GM23338 (cell line): ENCODE measurements at regions not wholly inside any gene's neighbourhood (a gene's known extent, or its start where the extent isn't known, plus 50 kb on each side); places are given as distances from the start of the nearest gene placed in this dataset.

ENCODE experiments used
- ATAC-seq: fragments of 200-7000 bp; cut with Tn5 transposase; 3 replicates; pipeline ENCODE4 v1.9.1; 2020
- DNase-seq: peaks from one replicate; pipeline ENCODE4 v3.0.0-alpha.2; 2015; ENCODE audit warnings: low spot score
- H2AFZ ChIP-seq: fragments of 200-600 bp; sonication (generic); 2 replicates; pipeline ENCODE4 v1.8.0; 2016; ENCODE audit warnings: antibody characterized with exemption, mild to moderate bottlenecking, moderate library complexity
- H3F3A ChIP-seq: fragments of 200-600 bp; sonication (generic); replicated peaks from 2 replicates; pipeline ENCODE4 v1.8.0; 2017; ENCODE audit warnings: antibody characterized with exemption, mixed run types, low read depth
- H3K27ac ChIP-seq: fragments of 200-600 bp; sonication (generic); 2 replicates; pipeline ENCODE4 v1.6.1; 2016; ENCODE audit warnings: low read depth
- H3K27me3 ChIP-seq: fragments of 200-600 bp; sonication (generic); 2 replicates; pipeline ENCODE4 v1.8.0; 2016; ENCODE audit warnings: mild to moderate bottlenecking, mixed run types, moderate library complexity; ENCODE audit not compliant: insufficient read depth
- H3K36me3 ChIP-seq: fragments of 200-600 bp; sonication (generic); 2 replicates; pipeline ENCODE4 v1.8.0; 2016; ENCODE audit warnings: mild to moderate bottlenecking; ENCODE audit not compliant: insufficient read depth
- H3K4me1 ChIP-seq: fragments of 200-600 bp; sonication (generic); 2 replicates; pipeline ENCODE4 v1.8.0; 2016; ENCODE audit warnings: mild to moderate bottlenecking, moderate library complexity; ENCODE audit not compliant: insufficient read depth
- H3K4me2 ChIP-seq: fragments of 200-600 bp; sonication (generic); 2 replicates; pipeline ENCODE4 v1.7.1; 2017; ENCODE audit warnings: mixed run types
- H3K4me3 ChIP-seq: fragments of 200-600 bp; sonication (generic); 2 replicates; pipeline ENCODE4 v1.6.1; 2016; ENCODE audit warnings: mixed run types
- H3K79me2 ChIP-seq: fragments of 200-600 bp; sonication (generic); replicated peaks from 2 replicates; pipeline ENCODE4 v1.8.0; 2017; ENCODE audit warnings: mild to moderate bottlenecking; ENCODE audit not compliant: insufficient read depth
- H3K9me2 ChIP-seq: fragments of 200-600 bp; sonication (generic); 2 replicates; pipeline ENCODE4 v1.8.0; 2017; ENCODE audit not compliant: insufficient read depth
- H4K20me1 ChIP-seq: fragments of 200-600 bp; sonication (generic); replicated peaks from 2 replicates; pipeline ENCODE4 v1.8.0; 2017; ENCODE audit warnings: mild to moderate bottlenecking; ENCODE audit not compliant: insufficient read depth
- H3K27ac Mint-ChIP-seq: 2 replicates; pipeline ENCODE4 v1.8.0; 2020; ENCODE audit warnings: inconsistent platforms, mild to moderate bottlenecking, moderate library complexity, mixed read lengths
- H3K27me3 Mint-ChIP-seq: 3 replicates; pipeline ENCODE4 v1.8.0; 2022; ENCODE audit warnings: low read depth, mild to moderate bottlenecking, moderate library complexity, mixed read lengths, inconsistent platforms; ENCODE audit not compliant: insufficient read depth, poor library complexity
- H3K36me3 Mint-ChIP-seq: 3 replicates; pipeline ENCODE4 v1.8.0; 2021; ENCODE audit warnings: low read depth, mild to moderate bottlenecking, inconsistent platforms, moderate library complexity, mixed read lengths
- H3K4me1 Mint-ChIP-seq: 3 replicates; pipeline ENCODE4 v1.8.0; 2020; ENCODE audit warnings: mild to moderate bottlenecking, inconsistent platforms, mixed read lengths
- H3K4me3 Mint-ChIP-seq: 3 replicates; pipeline ENCODE4 v1.8.0; 2021; ENCODE audit warnings: moderate library complexity, mild to moderate bottlenecking, inconsistent platforms, mixed read lengths
- H3K9me3 Mint-ChIP-seq: 3 replicates; pipeline ENCODE4 v1.8.0; 2020; ENCODE audit warnings: moderate library complexity, mild to moderate bottlenecking, inconsistent platforms, mixed read lengths
- CREB1 ChIP-seq: fragments of 250-450 bp; sonication (Bioruptor Pico); IDR thresholded peaks from 2 replicates; pipeline ENCODE4 v1.5.0; 2020; ENCODE audit warnings: low read depth, mild to moderate bottlenecking, moderate library complexity
- EZH2 ChIP-seq: fragments of 200-600 bp; sonication (generic); IDR thresholded peaks from one replicate; pipeline ENCODE4 v1.8.0; 2017; ENCODE audit warnings: antibody characterized with exemption, mild to moderate bottlenecking, low read depth; ENCODE audit not compliant: unreplicated experiment
- EZH2phosphoT487 ChIP-seq: fragments of 200-600 bp; sonication (generic); IDR thresholded peaks from one replicate; pipeline ENCODE4 v1.8.1; 2018; ENCODE audit warnings: antibody characterized with exemption; ENCODE audit not compliant: unreplicated experiment
- JUNB ChIP-seq: IDR thresholded peaks from one replicate; pipeline ENCODE4 v1.6.1; 2016; ENCODE audit warnings: antibody characterized with exemption; ENCODE audit not compliant: unreplicated experiment
- NANOG ChIP-seq: IDR thresholded peaks from 2 replicates; pipeline ENCODE4 v1.6.1; 2016; ENCODE audit warnings: antibody characterized with exemption, borderline replicate concordance
- POLR2AphosphoS5 ChIP-seq: IDR thresholded peaks from 2 replicates; pipeline ENCODE4 v1.6.1; 2016; ENCODE audit warnings: antibody characterized with exemption, low read depth
- REST ChIP-seq: IDR thresholded peaks from one replicate; pipeline ENCODE4 v1.6.1; 2018; ENCODE audit warnings: antibody characterized with exemption; ENCODE audit not compliant: unreplicated experiment
- STAT1 ChIP-seq: IDR thresholded peaks from one replicate; pipeline ENCODE4 v1.6.1; 2016; ENCODE audit warnings: antibody characterized with exemption; ENCODE audit not compliant: unreplicated experiment
- ZNF114 ChIP-seq: fragments of 250-450 bp; sonication (Bioruptor Pico); IDR thresholded peaks from 2 replicates; pipeline ENCODE4 v1.5.0; 2020; ENCODE audit warnings: mild to moderate bottlenecking, moderate library complexity
- ZNF331 ChIP-seq: fragments of 250-450 bp; sonication (Bioruptor Pico); IDR thresholded peaks from 2 replicates; pipeline ENCODE4 v1.5.0; 2020; ENCODE audit warnings: low read depth, mild to moderate bottlenecking, moderate library complexity
- TF ChIP-seq, protein P1 (sequence below): IDR thresholded peaks from 2 replicates; pipeline ENCODE4 v1.6.1; 2016; ENCODE audit warnings: antibody characterized with exemption

DNA sequence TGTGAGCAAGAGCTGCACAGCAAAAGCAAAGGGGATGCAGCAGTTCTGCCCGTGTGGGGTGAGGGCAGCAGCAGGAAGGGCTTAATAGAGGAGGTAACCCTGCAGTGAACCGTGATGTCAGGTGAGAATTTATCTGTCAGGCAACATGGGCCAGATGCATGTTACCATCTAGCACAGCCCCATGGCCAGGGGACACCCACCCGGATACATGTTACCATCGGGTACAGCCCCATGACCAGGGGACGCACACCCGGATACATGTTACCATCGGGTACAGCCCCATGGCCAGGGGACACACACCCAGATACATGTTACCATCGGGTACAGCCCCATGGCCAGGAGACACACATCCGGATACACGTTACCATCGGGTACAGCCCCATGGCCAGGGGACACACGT, 99.4 kb downstream of the RBFOX3 start:
- H4K20me1 ChIP-seq: no peaks in the 10 kb centered on the region
- TF ChIP-seq STAT1 (no peak), ZNF331 (CRISPR knock-in tag) (no peak), POLR2AphosphoS5 (no peak), NANOG (no peak), EZH2 (no peak), EZH2phosphoT487 (no peak), REST (no peak), JUNB (no peak), CREB1 (CRISPR knock-in tag) (no peak)
- TF ChIP-seq, protein P1, sequence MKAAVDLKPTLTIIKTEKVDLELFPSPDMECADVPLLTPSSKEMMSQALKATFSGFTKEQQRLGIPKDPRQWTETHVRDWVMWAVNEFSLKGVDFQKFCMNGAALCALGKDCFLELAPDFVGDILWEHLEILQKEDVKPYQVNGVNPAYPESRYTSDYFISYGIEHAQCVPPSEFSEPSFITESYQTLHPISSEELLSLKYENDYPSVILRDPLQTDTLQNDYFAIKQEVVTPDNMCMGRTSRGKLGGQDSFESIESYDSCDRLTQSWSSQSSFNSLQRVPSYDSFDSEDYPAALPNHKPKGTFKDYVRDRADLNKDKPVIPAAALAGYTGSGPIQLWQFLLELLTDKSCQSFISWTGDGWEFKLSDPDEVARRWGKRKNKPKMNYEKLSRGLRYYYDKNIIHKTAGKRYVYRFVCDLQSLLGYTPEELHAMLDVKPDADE: no peak
- H3K4me3 Mint-ChIP-seq: no peak overlapping the region
- H3K27me3 Mint-ChIP-seq: peaks cover 13% of the 10 kb centered on the region
- H3F3A ChIP-seq: no peaks in the 10 kb centered on the region
- peaks cover 7% of the 10 kb centered on the region for H3K4me1 Mint-ChIP-seq
- peaks cover 6% of the 10 kb centered on the region for H3K9me3 Mint-ChIP-seq
- no peaks in the 10 kb centered on the region for H3K79me2 ChIP-seq
- no peak for DNase-seq
- H3K36me3 Mint-ChIP-seq: peaks cover 4% of the 10 kb centered on the region; the same call in 2 of the 3 replicates
- H3K4me1 ChIP-seq: no peaks in the 10 kb centered on the region
- H3K9me2 ChIP-seq: no peaks in the 10 kb centered on the region
- no peaks in the 10 kb centered on the region for H3K36me3 ChIP-seq
- no peak overlapping the region for H3K4me3 ChIP-seq
- H3K27ac ChIP-seq: no peak overlapping the region
- H2AFZ ChIP-seq: no peak overlapping the region
- no peak overlapping the region for H3K27ac Mint-ChIP-seq
- no peak for ATAC-seq
- no peaks in the 10 kb centered on the region for H3K27me3 ChIP-seq
- no peak overlapping the region for H3K4me2 ChIP-seq

- Histone ChIP-seq H3F3A (no peaks in the 10 kb centered on the region), H3K4me2 (no peak overlapping the region), H3K36me3 (no peaks in the 10 kb centered on the region), H3K79me2 (no peaks in the 10 kb centered on the region), H3K4me3 (no peak overlapping the region), H3K4me1 (no peaks in the 10 kb centered on the region), H3K27me3 (no peaks in the 10 kb centered on the region), H2AFZ (no peak overlapping the region), H3K27ac (no peak overlapping the region), H4K20me1 (no peaks in the 10 kb centered on the region), H3K9me2 (no peaks in the 10 kb centered on the region)
- H3K4me1 Mint-ChIP-seq: no peaks in the 10 kb centered on the region
- DNase-seq (no peak), ATAC-seq (no peak)
- no peak overlapping the region for H3K27ac Mint-ChIP-seq
- TF ChIP-seq STAT1 (no peak), EZH2phosphoT487 (no peak), ZNF114 (CRISPR knock-in tag) (no peak), JUNB (no peak), POLR2AphosphoS5 (no peak), EZH2 (no peak), ZNF331 (CRISPR knock-in tag) (no peak), NANOG (no peak), REST (no peak)
- H3K27me3 Mint-ChIP-seq: peaks cover 8% of the 10 kb centered on the region
- H3K4me3 Mint-ChIP-seq: no peak overlapping the region
- peaks cover 4% of the 10 kb centered on the region; the same call in 2 of the 3 replicates for H3K36me3 Mint-ChIP-seq
- peaks cover 6% of the 10 kb centered on the region for H3K9me3 Mint-ChIP-seq
Observed at GRCh38 chr17:79510071-79510470, 100.8 kb downstream of the RBFOX3 start.
